ENCODE measurements at regions not wholly inside any gene's neighbourhood (a gene's known extent, or its start where the extent isn't known, plus 50 kb on each side); places are given as distances from the start of the nearest gene placed in this dataset.

- Histone ChIP-seq H2BK5ac (ENCODE audit: low read depth, low read length, poor library complexity) (no peak overlapping the region), H2AFZ (ENCODE audit: insufficient read depth, low read length, poor library complexity) (no peak overlapping the region)
Observed at GRCh38 chr13:100811024-100811865, 136.7 kb upstream of the TMTC4 start.

GRCh38 chr13:100810481-100810880 is 135.9 kb upstream of the TMTC4 start:
- no peak overlapping the region for H4K8ac ChIP-seq (ENCODE audit: low read depth, low read length)
- no peak overlapping the region for H4K91ac ChIP-seq (ENCODE audit: low read depth, low read length)
- H3K27me3 ChIP-seq (ENCODE audit: insufficient read depth, low read length), result no peaks in the 10 kb centered on the region
- H4K12ac ChIP-seq (ENCODE audit: low read depth, low read length), result no peak overlapping the region
- no peak overlapping the region for H3K27ac ChIP-seq (ENCODE audit: low read depth, low read length)
- no peak overlapping the region for H2BK120ac ChIP-seq (ENCODE audit: insufficient read depth, low read length, poor library complexity)
- H3K4me1 ChIP-seq (ENCODE audit: control insufficient read depth in 1 of 2, insufficient read depth in 2 of 2, low read length in 2 of 2), result peaks cover 0 to 2% of the 10 kb centered on the region in 2 experiments
- H3K9me3 ChIP-seq (ENCODE audit: insufficient read depth, low read depth, low read length), result no peaks in the 10 kb centered on the region
- no peak overlapping the region for H3K4me3 ChIP-seq (ENCODE audit: low read depth, low read length)
- no peak overlapping the region for H3K23ac ChIP-seq (ENCODE audit: low read length)
- no peak overlapping the region for H3K14ac ChIP-seq (ENCODE audit: low read length)
- no peak overlapping the region for H2BK5ac ChIP-seq (ENCODE audit: low read depth, low read length, poor library complexity)
- H2AFZ ChIP-seq (ENCODE audit: insufficient read depth, low read length, poor library complexity), result no peak overlapping the region
- no peak overlapping the region for H3K4ac ChIP-seq (ENCODE audit: low read depth, low read length)
- no peak overlapping the region for H2AK5ac ChIP-seq (ENCODE audit: low read length)
- H3K9ac ChIP-seq (ENCODE audit: low read length), result no peak overlapping the region
- H3K18ac ChIP-seq (ENCODE audit: low read length), result no peak overlapping the region
- no peak for DNase-seq
- no peaks in the 10 kb centered on the region for H3K36me3 ChIP-seq (ENCODE audit: control insufficient read depth in 1 of 2, insufficient read depth in 2 of 2, low read length in 2 of 2)
- H3K79me2 ChIP-seq (ENCODE audit: control insufficient read depth, insufficient read depth, low read length, poor library complexity), result no peaks in the 10 kb centered on the region
- WGBS (ENCODE audit: extremely low coverage, insufficient coverage, insufficient read length), result no CpG with 5 or more reads among the region's 3 CpGs
- H2BK12ac ChIP-seq (ENCODE audit: low read length), result no peak overlapping the region
- no peaks in the 10 kb centered on the region for H3K79me1 ChIP-seq (ENCODE audit: low read length)
- no peak overlapping the region for H3K4me2 ChIP-seq (ENCODE audit: low read length)

More at GRCh38 chr13:100811024-100811865, 136.7 kb upstream of the TMTC4 start:
- H3K18ac ChIP-seq (ENCODE audit: low read length), result no peak overlapping the region
- no peak overlapping the region for H2AK5ac ChIP-seq (ENCODE audit: low read length)
- no peak overlapping the region for H3K27ac ChIP-seq (ENCODE audit: low read depth, low read length)
- H2BK120ac ChIP-seq (ENCODE audit: insufficient read depth, low read length, poor library complexity), result no peak overlapping the region
- no peak overlapping the region for H4K12ac ChIP-seq (ENCODE audit: low read depth, low read length)
- H2BK12ac ChIP-seq (ENCODE audit: low read length), result no peak overlapping the region
- H3K9ac ChIP-seq (ENCODE audit: low read length), result no peak overlapping the region
- no peaks in the 10 kb centered on the region for H3K79me2 ChIP-seq (ENCODE audit: control insufficient read depth, insufficient read depth, low read length, poor library complexity)
- no peak overlapping the region for H3K4ac ChIP-seq (ENCODE audit: low read depth, low read length)
- no CpG with 5 or more reads among the region's 14 CpGs for WGBS (ENCODE audit: extremely low coverage, insufficient coverage, insufficient read length)
- no peaks in the 10 kb centered on the region for H3K9me3 ChIP-seq (ENCODE audit: insufficient read depth, low read depth, low read length)
- H3K4me1 ChIP-seq (ENCODE audit: control insufficient read depth in 1 of 2, insufficient read depth in 2 of 2, low read length in 2 of 2), result peaks cover 0 to 2% of the 10 kb centered on the region in 2 experiments
- H4K91ac ChIP-seq (ENCODE audit: low read depth, low read length), result no peak overlapping the region
- H3K14ac ChIP-seq (ENCODE audit: low read length), result no peak overlapping the region
- no peaks in the 10 kb centered on the region for H3K36me3 ChIP-seq (ENCODE audit: control insufficient read depth in 1 of 2, insufficient read depth in 2 of 2, low read length in 2 of 2)
- H3K27me3 ChIP-seq (ENCODE audit: insufficient read depth, low read length), result no peaks in the 10 kb centered on the region
- no peaks in the 10 kb centered on the region for H3K79me1 ChIP-seq (ENCODE audit: low read length)
- no peak overlapping the region for H3K4me2 ChIP-seq (ENCODE audit: low read length)
- H3K23ac ChIP-seq (ENCODE audit: low read length), result no peak overlapping the region
- H3K4me3 ChIP-seq (ENCODE audit: low read depth, low read length), result no peak overlapping the region
- H4K8ac ChIP-seq (ENCODE audit: low read depth, low read length), result no peak overlapping the region
- DNase-seq, result no peak

- H3K9me3 ChIP-seq (ENCODE audit: insufficient read depth, low read depth, low read length), result no peaks in the 10 kb centered on the region
Observed at GRCh38 chr13:100809856-100810255, 135.3 kb upstream of the TMTC4 start.

GRCh38 chr13:100809129-100809390 is 134.5 kb upstream of the TMTC4 start:
- no peak overlapping the region for H2BK120ac ChIP-seq (ENCODE audit: insufficient read depth, low read length, poor library complexity)
- no peak overlapping the region for H3K4ac ChIP-seq (ENCODE audit: low read depth, low read length)
- H2BK5ac ChIP-seq (ENCODE audit: low read depth, low read length, poor library complexity), result no peak overlapping the region
- no peak overlapping the region for H4K8ac ChIP-seq (ENCODE audit: low read depth, low read length)
- H2AFZ ChIP-seq (ENCODE audit: insufficient read depth, low read length, poor library complexity), result no peak overlapping the region
- no peak overlapping the region for H3K9ac ChIP-seq (ENCODE audit: low read length)
- H3K36me3 ChIP-seq (ENCODE audit: control insufficient read depth in 1 of 2, insufficient read depth in 2 of 2, low read length in 2 of 2), result no peaks in the 10 kb centered on the region
- H3K4me2 ChIP-seq (ENCODE audit: low read length), result no peak overlapping the region
- no peak overlapping the region for H4K91ac ChIP-seq (ENCODE audit: low read depth, low read length)
- H3K9me3 ChIP-seq (ENCODE audit: insufficient read depth, low read depth, low read length), result no peaks in the 10 kb centered on the region
- no peak overlapping the region for H2BK12ac ChIP-seq (ENCODE audit: low read length)
- no peaks in the 10 kb centered on the region for H3K27me3 ChIP-seq (ENCODE audit: insufficient read depth, low read length)
- H3K18ac ChIP-seq (ENCODE audit: low read length), result no peak overlapping the region
- no peak overlapping the region for H2AK5ac ChIP-seq (ENCODE audit: low read length)
- H3K79me1 ChIP-seq (ENCODE audit: low read length), result no peaks in the 10 kb centered on the region
- WGBS (ENCODE audit: extremely low coverage, insufficient coverage, insufficient read length), result no CpG with 5 or more reads among the region's 2 CpGs
- no peaks in the 10 kb centered on the region for H3K79me2 ChIP-seq (ENCODE audit: control insufficient read depth, insufficient read depth, low read length, poor library complexity)
- H4K12ac ChIP-seq (ENCODE audit: low read depth, low read length), result no peak overlapping the region
- H3K23ac ChIP-seq (ENCODE audit: low read length), result no peak overlapping the region
- H3K14ac ChIP-seq (ENCODE audit: low read length), result no peak overlapping the region
- H3K4me3 ChIP-seq (ENCODE audit: low read depth, low read length), result no peak overlapping the region
- peaks cover 0 to 2% of the 10 kb centered on the region in 2 experiments for H3K4me1 ChIP-seq (ENCODE audit: control insufficient read depth in 1 of 2, insufficient read depth in 2 of 2, low read length in 2 of 2)
- H3K27ac ChIP-seq (ENCODE audit: low read depth, low read length), result no peak overlapping the region
- no peak for DNase-seq

More at GRCh38 chr13:100809856-100810255, 135.3 kb upstream of the TMTC4 start:
- Histone ChIP-seq H3K18ac (ENCODE audit: low read length) (no peak overlapping the region), H2AFZ (ENCODE audit: insufficient read depth, low read length, poor library complexity) (no peak overlapping the region), H3K27me3 (ENCODE audit: insufficient read depth, low read length) (no peaks in the 10 kb centered on the region), H2BK12ac (ENCODE audit: low read length) (no peak overlapping the region), H3K9ac (ENCODE audit: low read length) (no peak overlapping the region), H3K27ac (ENCODE audit: low read depth, low read length) (no peak overlapping the region), H2BK5ac (ENCODE audit: low read depth, low read length, poor library complexity) (no peak overlapping the region), H3K14ac (ENCODE audit: low read length) (no peak overlapping the region), H2AK5ac (ENCODE audit: low read length) (no peak overlapping the region), H3K23ac (ENCODE audit: low read length) (no peak overlapping the region), H3K79me2 (ENCODE audit: control insufficient read depth, insufficient read depth, low read length, poor library complexity) (no peaks in the 10 kb centered on the region), H3K4me1 (ENCODE audit: control insufficient read depth in 1 of 2, insufficient read depth in 2 of 2, low read length in 2 of 2) (peaks cover 0 to 2% of the 10 kb centered on the region in 2 experiments), H2BK120ac (ENCODE audit: insufficient read depth, low read length, poor library complexity) (no peak overlapping the region), H3K4me2 (ENCODE audit: low read length) (no peak overlapping the region), H3K36me3 (ENCODE audit: control insufficient read depth in 1 of 2, insufficient read depth in 2 of 2, low read length in 2 of 2) (no peaks in the 10 kb centered on the region), H4K12ac (ENCODE audit: low read depth, low read length) (no peak overlapping the region), H3K4me3 (ENCODE audit: low read depth, low read length) (no peak overlapping the region), H3K79me1 (ENCODE audit: low read length) (no peaks in the 10 kb centered on the region), H4K8ac (ENCODE audit: low read depth, low read length) (no peak overlapping the region), H3K4ac (ENCODE audit: low read depth, low read length) (no peak overlapping the region), H4K91ac (ENCODE audit: low read depth, low read length) (no peak overlapping the region)
- no peak for DNase-seq
- WGBS (ENCODE audit: extremely low coverage, insufficient coverage, insufficient read length), result no CpG with 5 or more reads among the region's 3 CpGs

All from trophoblast cell (in vitro differentiated cells and primary cell).